Coronary artery (tissue), 2 donors: ENCODE measurements at regions not wholly inside any gene's neighbourhood (a gene's known extent, or its start where the extent isn't known, plus 50 kb on each side); places are given as distances from the start of the nearest gene placed in this dataset.

Experiments used
- DNase-seq: peaks from one replicate; pipeline ENCODE4 v3.0.0-alpha.2; 2017; ENCODE audit warnings: low spot score
- H3K27ac ChIP-seq, 2 donors: fragments of 200-600 bp; sonication (generic); one replicate each; pipeline ENCODE4 v1.5.1; 2016 to 2019
- H3K4me3 ChIP-seq: fragments of 200-600 bp; sonication (generic); 2 replicates; pipeline ENCODE4 v1.5.1; 2016; ENCODE audit warnings: mild to moderate bottlenecking, moderate library complexity
- CTCF ChIP-seq: fragments of 200-600 bp; sonication (generic); IDR thresholded peaks from one replicate; pipeline ENCODE4 v1.5.1; 2019; ENCODE audit warnings: antibody characterized with exemption

GRCh38 chr14:31953210-31953609 lies 123.9 kb upstream of the ARHGAP5 start:
- no peak overlapping the region for H3K4me3 ChIP-seq
- H3K27ac ChIP-seq: no peak overlapping the region
- TF ChIP-seq CTCF: no peak
- no peak for DNase-seq

- Histone ChIP-seq H3K27ac (no peak overlapping the region), H3K4me3 (no peak overlapping the region)
- no peak for TF ChIP-seq CTCF
- DNase-seq: no peak
Measured at GRCh38 chr14:31954991-31955390, 122.1 kb upstream of the ARHGAP5 start.

GRCh38 chr14:31955936-31956579 lies 121.0 kb upstream of the ARHGAP5 start:
- TF ChIP-seq CTCF: no peak
- H3K4me3 ChIP-seq: no peak overlapping the region
- DNase-seq: no peak
- H3K27ac ChIP-seq: no peak overlapping the region

GRCh38 chr14:31957565-31957964 lies 119.5 kb upstream of the ARHGAP5 start:
- no peak for TF ChIP-seq CTCF
- H3K4me3 ChIP-seq: no peak overlapping the region
- DNase-seq: no peak
- no peak overlapping the region for H3K27ac ChIP-seq

- no peak for DNase-seq
- Histone ChIP-seq H3K27ac (no peak overlapping the region), H3K4me3 (no peak overlapping the region)
- TF ChIP-seq CTCF: no peak
Measured at GRCh38 chr14:31960039-31960438, 117.1 kb upstream of the ARHGAP5 start.

- Histone ChIP-seq H3K4me3 (no peak overlapping the region), H3K27ac (no peak overlapping the region)
- DNase-seq: no peak
- no peak for TF ChIP-seq CTCF
Measured at GRCh38 chr14:31961896-31962295, 115.2 kb upstream of the ARHGAP5 start.

GRCh38 chr14:31962920-31963319 lies 114.2 kb upstream of the ARHGAP5 start:
- DNase-seq: no peak
- no peak for TF ChIP-seq CTCF
- no peak overlapping the region for H3K27ac ChIP-seq
- no peak overlapping the region for H3K4me3 ChIP-seq
